A673 (cell line): ENCODE measurements at regions not wholly inside any gene's neighbourhood (a gene's known extent, or its start where the extent isn't known, plus 50 kb on each side); places are given as distances from the start of the nearest gene placed in this dataset.
A peak's percentile ranks its signal among the peaks of the same experiment; 100 is the strongest.
"Not testable (repeated sequence)": the region's sequence is repeated elsewhere in the genome, so short reads cannot be mapped to it uniquely, and the experiment has no call there.

ENCODE experiments used
- BruUV-seq: library from RNA; stranded (reverse); fragments of 400-500 nt; replicated peaks from 2 replicates; lab custom pipeline; 2021; lab: Mats Ljungman, UMichigan
- CTCF ChIA-PET: fragments of 300-600 bp; sonication (Branson Sonifier 250); formaldehyde crosslinking; loops from one replicate; lab custom pipeline; 2022; ENCODE audit warnings: antibody characterized with exemption; lab: Charles Lee
- POLR2A ChIA-PET: fragments of 300-600 bp; sonication (Branson Sonifier 250); formaldehyde crosslinking; loops from one replicate; lab custom pipeline; 2022; ENCODE audit warnings: antibody characterized with exemption; ENCODE audit not compliant: low non-redundant PET; lab: Charles Lee
- DNase-seq: peaks from one replicate; pipeline ENCODE4 v3.0.0-alpha.2; 2015; ENCODE audit warnings: low spot score
- H3K27ac ChIP-seq: fragments of 200-600 bp; sonication (generic); 2 replicates; pipeline ENCODE4 v1.5.1; 2016; ENCODE audit warnings: mixed run types, low read depth, mild to moderate bottlenecking, mixed read lengths, antibody characterized with exemption, low read length; ENCODE audit not compliant: poor library complexity, severe bottlenecking
- H3K27me3 ChIP-seq: fragments of 200-600 bp; sonication (generic); replicated peaks from 2 replicates; pipeline ENCODE4 v1.6.1; 2017; ENCODE audit warnings: mixed run types, low read depth, mild to moderate bottlenecking, mixed read lengths, antibody characterized with exemption, low read length; ENCODE audit not compliant: insufficient read depth, poor library complexity
- H3K36me3 ChIP-seq: fragments of 200-600 bp; sonication (generic); 2 replicates; pipeline ENCODE4 v1.6.1; 2016; ENCODE audit warnings: mixed run types, mild to moderate bottlenecking, mixed read lengths, antibody characterized with exemption, low read length; ENCODE audit not compliant: insufficient read depth, poor library complexity, severe bottlenecking
- H3K4me1 ChIP-seq: fragments of 200-600 bp; sonication (generic); 2 replicates; pipeline ENCODE4 v1.6.1; 2017; ENCODE audit warnings: mixed run types, mild to moderate bottlenecking, mixed read lengths, antibody characterized with exemption, low read length; ENCODE audit not compliant: insufficient read depth, poor library complexity, severe bottlenecking
- H3K4me3 ChIP-seq: fragments of 200-600 bp; sonication (generic); 2 replicates; pipeline ENCODE4 v1.5.1; 2016; ENCODE audit warnings: low read depth, mixed run types, mild to moderate bottlenecking, mixed read lengths, low read length; ENCODE audit not compliant: poor library complexity, severe bottlenecking
- H3K9me3 ChIP-seq: fragments of 200-600 bp; sonication (generic); 2 replicates; pipeline ENCODE4 v1.6.1; 2016; ENCODE audit warnings: mixed run types, low read depth, mild to moderate bottlenecking, mixed read lengths, antibody characterized with exemption, low read length; ENCODE audit not compliant: poor library complexity, severe bottlenecking
- EZH2 ChIP-seq: fragments of 200-600 bp; sonication (generic); IDR thresholded peaks from 2 replicates; pipeline ENCODE4 v1.6.1; 2017; ENCODE audit warnings: borderline replicate concordance, low read depth, mild to moderate bottlenecking, mixed read lengths, antibody characterized with exemption, low read length; ENCODE audit not compliant: poor library complexity, severe bottlenecking
- intact Hi-C: fragments of 100-400 bp; cut with micrococcal nuclease; formaldehyde crosslinking; loops from one replicate; pipeline ENCODE4 v1.10.0; 2022; ENCODE audit not compliant: unreplicated experiment
- TF ChIP-seq, protein P1 (sequence below): fragments of 300-800, 200-600 bp; sonication (generic); conservative IDR thresholded peaks from 2 replicates; pipeline ENCODE4 v1.5.1; 2017; ENCODE audit warnings: low read depth, mild to moderate bottlenecking, antibody characterized with exemption, low read length, moderate library complexity, mixed read lengths

DNA sequence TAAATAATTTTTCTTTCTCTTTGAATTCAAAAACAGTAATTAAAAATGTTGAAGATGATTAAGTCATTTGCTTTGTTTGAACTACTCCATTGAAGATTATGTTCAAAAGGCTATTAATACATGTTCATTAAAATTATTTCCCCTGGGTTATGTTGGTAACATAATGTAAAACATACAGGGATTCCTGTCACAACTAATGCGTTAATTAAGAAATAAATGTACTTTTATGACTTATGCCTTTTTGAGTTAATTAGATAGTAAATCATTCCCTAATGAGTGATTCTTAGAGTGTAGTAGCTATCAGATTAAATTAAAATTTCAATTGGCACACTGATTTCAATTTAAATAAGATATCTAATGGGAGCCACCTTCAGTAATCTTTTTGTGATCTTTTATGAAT lies 549.1 kb downstream of the ANKRD50 start:
- POLR2A ChIA-PET = no interaction called here
- no peaks in the 10 kb centered on the region for H3K36me3 ChIP-seq
- intact Hi-C loops = no loop called here
- no peak for DNase-seq
- H3K4me3 ChIP-seq = no peak overlapping the region
- CTCF ChIA-PET = no interaction called here
- BruUV-seq = no TSS peak
- no peak overlapping the region for H3K27ac ChIP-seq
- no peaks in the 10 kb centered on the region for H3K27me3 ChIP-seq
- no peaks in the 10 kb centered on the region for H3K9me3 ChIP-seq
- TF ChIP-seq EZH2 = no peak
- TF ChIP-seq, protein P1, sequence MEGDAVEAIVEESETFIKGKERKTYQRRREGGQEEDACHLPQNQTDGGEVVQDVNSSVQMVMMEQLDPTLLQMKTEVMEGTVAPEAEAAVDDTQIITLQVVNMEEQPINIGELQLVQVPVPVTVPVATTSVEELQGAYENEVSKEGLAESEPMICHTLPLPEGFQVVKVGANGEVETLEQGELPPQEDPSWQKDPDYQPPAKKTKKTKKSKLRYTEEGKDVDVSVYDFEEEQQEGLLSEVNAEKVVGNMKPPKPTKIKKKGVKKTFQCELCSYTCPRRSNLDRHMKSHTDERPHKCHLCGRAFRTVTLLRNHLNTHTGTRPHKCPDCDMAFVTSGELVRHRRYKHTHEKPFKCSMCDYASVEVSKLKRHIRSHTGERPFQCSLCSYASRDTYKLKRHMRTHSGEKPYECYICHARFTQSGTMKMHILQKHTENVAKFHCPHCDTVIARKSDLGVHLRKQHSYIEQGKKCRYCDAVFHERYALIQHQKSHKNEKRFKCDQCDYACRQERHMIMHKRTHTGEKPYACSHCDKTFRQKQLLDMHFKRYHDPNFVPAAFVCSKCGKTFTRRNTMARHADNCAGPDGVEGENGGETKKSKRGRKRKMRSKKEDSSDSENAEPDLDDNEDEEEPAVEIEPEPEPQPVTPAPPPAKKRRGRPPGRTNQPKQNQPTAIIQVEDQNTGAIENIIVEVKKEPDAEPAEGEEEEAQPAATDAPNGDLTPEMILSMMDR = no peak
- H3K4me1 ChIP-seq = no peaks in the 10 kb centered on the region

DNA sequence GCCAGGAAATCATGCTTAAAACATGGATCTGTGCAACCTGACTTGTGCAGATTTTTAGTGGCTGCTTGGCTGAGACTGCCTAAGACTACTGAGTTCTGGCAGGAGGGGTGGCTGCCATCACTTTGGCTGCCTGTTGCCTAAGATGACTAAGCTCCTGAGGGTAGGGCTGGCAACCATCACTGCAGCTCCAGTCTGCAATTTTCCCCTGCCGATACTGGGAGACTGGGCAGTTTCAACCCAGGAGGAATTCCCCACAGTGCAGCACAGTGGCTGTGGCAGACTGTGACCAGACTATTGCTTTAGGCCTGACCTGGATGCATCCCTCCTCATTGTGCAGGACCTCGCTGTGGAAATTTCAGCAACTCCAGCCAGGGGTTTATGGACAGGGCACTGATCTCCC lies 544.9 kb downstream of the ANKRD50 start:
- ChIA-PET POLR2A (no interaction called here), CTCF (no interaction called here)
- Histone ChIP-seq H3K27me3 (no peaks in the 10 kb centered on the region), H3K4me3 (no peak overlapping the region), H3K36me3 (no peaks in the 10 kb centered on the region), H3K4me1 (no peaks in the 10 kb centered on the region), H3K9me3 (no peaks in the 10 kb centered on the region), H3K27ac (no peak overlapping the region)
- no peak for TF ChIP-seq EZH2
- TF ChIP-seq, protein P1 = no peak
- intact Hi-C loops = no loop called here
- no peak for DNase-seq
- no TSS peak for BruUV-seq

DNA sequence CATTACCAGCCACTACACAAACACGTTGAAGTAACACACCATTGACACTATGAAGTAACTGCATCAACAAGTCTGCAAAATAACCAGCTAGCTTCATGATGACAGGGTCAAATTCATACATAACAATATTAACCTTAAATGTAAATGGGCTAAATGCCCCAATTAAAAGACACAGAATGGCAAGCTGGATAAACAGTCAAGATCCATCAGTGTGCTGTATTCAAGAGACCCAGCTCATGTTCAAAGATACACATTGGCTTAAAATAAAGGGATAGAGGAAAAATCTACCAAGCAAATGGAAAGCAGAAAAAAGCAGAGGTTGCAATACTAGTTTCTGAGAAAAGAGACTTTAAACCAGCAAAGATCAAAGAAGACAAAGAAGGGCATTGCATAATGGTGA lies 543.0 kb downstream of the ANKRD50 start:
- POLR2A ChIA-PET, H3K27ac ChIP-seq, H3K27me3 ChIP-seq, H3K4me1 ChIP-seq, BruUV-seq, DNase-seq, intact Hi-C loops, H3K9me3 ChIP-seq, H3K4me3 ChIP-seq, CTCF ChIA-PET, H3K36me3 ChIP-seq: not testable (repeated sequence)

DNA sequence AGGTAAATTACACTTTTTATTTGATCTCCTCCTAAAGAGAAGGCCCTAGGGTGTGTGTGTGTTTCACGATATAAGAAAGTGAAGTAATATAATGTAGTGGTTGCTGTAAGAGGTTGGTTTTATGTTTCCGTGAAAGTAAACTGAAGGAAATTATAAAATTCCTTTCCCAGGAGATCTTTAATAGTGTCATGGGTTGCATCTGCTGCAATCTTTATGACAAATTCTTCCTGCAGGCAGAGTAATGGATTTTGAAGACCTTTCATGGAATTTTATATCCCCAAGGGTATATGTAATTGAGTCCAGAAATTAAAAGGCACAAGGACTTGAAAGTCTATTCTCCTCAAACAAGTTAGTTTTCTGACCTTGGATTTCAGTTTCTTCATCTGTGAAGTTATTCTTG lies 538.6 kb downstream of the ANKRD50 start:
- ChIA-PET POLR2A (no interaction called here), CTCF (no interaction called here)
- Histone ChIP-seq H3K36me3 (no peaks in the 10 kb centered on the region), H3K27me3 (no peaks in the 10 kb centered on the region), H3K4me3 (no peak overlapping the region), H3K4me1 (peaks cover 4% of the 10 kb centered on the region), H3K27ac (no peak overlapping the region), H3K9me3 (no peaks in the 10 kb centered on the region)
- BruUV-seq = no TSS peak
- intact Hi-C loops = no loop called here
- TF ChIP-seq EZH2 = no peak
- TF ChIP-seq, protein P1 = no peak
- peak; percentile 43 for DNase-seq
